T-cell (primary cell): ENCODE measurements at regions not wholly inside any gene's neighbourhood (a gene's known extent, or its start where the extent isn't known, plus 50 kb on each side); places are given as distances from the start of the nearest gene placed in this dataset.

Experiments used
- ATAC-seq, 4 experiments: fragments of 200-7000 bp in 3 of 4; fragments of 150-1000 bp in 1 of 4; cut with Tn5 transposase; replicated peaks in 1 of 4; 1 replicate in 3 of 4; 2 replicates in 1 of 4; pipeline ENCODE4 v1.10.0; 2021; ENCODE audit warnings: moderate library complexity in 3 of 4, mild to moderate bottlenecking in 2 of 4, moderate number of reproducible peaks in 1 of 4
- CTCF ChIA-PET, 2 donors: fragments of 300-600 bp; sonication (Branson Sonifier 250); formaldehyde crosslinking; loops; one replicate each; lab custom pipeline; 2022; ENCODE audit warnings: antibody characterized with exemption in 2 of 2; lab: Charles Lee
- POLR2A ChIA-PET, 2 donors: fragments of 300-600 bp; sonication (Branson Sonifier 250); formaldehyde crosslinking; loops; one replicate each; lab custom pipeline; 2022; ENCODE audit warnings: antibody characterized with exemption in 2 of 2; lab: Charles Lee
- DNase-seq, 35 experiments: peaks; one replicate each; pipeline versions ENCODE4 v3.0.0 to v3.0.0-alpha.2; 2013 to 2023
- H3K27ac ChIP-seq: one replicate; pipeline ENCODE4 v1.5.1; 2013; ENCODE audit warnings: low read length
- H3K27me3 ChIP-seq, 2 experiments: replicated peaks in 1 of 2; 1 replicate in 1 of 2; 2 replicates in 1 of 2; pipeline versions ENCODE4 v1.6.1 to v1.7.0; 2013; ENCODE audit warnings: low read length in 1 of 2, mixed read lengths in 1 of 2; ENCODE audit not compliant: control insufficient read depth in 2 of 2, insufficient read depth in 2 of 2; ENCODE audit errors: extremely low read depth in 1 of 2
- H3K36me3 ChIP-seq, 2 donors: 1 replicate in 1 of 2; 2 replicates in 1 of 2; pipeline versions ENCODE4 v1.6.1 to v1.7.0; 2013; ENCODE audit warnings: low read length in 1 of 2; ENCODE audit not compliant: control insufficient read depth in 2 of 2, insufficient read depth in 1 of 2; ENCODE audit errors: extremely low read depth in 1 of 2
- H3K4me1 ChIP-seq, 2 experiments: 1 replicate in 1 of 2; 2 replicates in 1 of 2; pipeline versions ENCODE4 v1.6.1 to v1.7.0; 2013; ENCODE audit warnings: low read length in 2 of 2, mixed read lengths in 1 of 2; ENCODE audit not compliant: insufficient read depth in 2 of 2, control insufficient read depth in 1 of 2; ENCODE audit errors: extremely low read depth in 1 of 2
- H3K4me3 ChIP-seq, 2 donors: 1 replicate in 1 of 2; 2 replicates in 1 of 2; pipeline versions ENCODE4 v1.5.1 to v1.7.0; 2013; ENCODE audit warnings: mild to moderate bottlenecking in 2 of 2, low read length in 1 of 2, moderate library complexity in 1 of 2; ENCODE audit not compliant: control insufficient read depth in 1 of 2; ENCODE audit errors: extremely low read depth in 1 of 2
- H3K9me3 ChIP-seq: 2 replicates; pipeline ENCODE4 v1.7.0; 2013
- H3K27ac Mint-ChIP-seq, 2 donors: one replicate each; pipeline ENCODE4 v1.8.0; 2020 to 2021; ENCODE audit warnings: mild to moderate bottlenecking in 2 of 2, mixed read lengths in 2 of 2
- H3K27me3 Mint-ChIP-seq, 2 donors: one replicate each; pipeline ENCODE4 v1.8.0; 2021 to 2022; ENCODE audit warnings: mixed read lengths in 2 of 2
- H3K36me3 Mint-ChIP-seq: one replicate; pipeline ENCODE4 v1.8.0; 2021; ENCODE audit warnings: mixed read lengths
- H3K4me1 Mint-ChIP-seq, 3 donors: one replicate each; pipeline ENCODE4 v1.8.0; 2020 to 2022; ENCODE audit warnings: mixed read lengths in 3 of 3, mild to moderate bottlenecking in 1 of 3
- H3K4me3 Mint-ChIP-seq, 3 donors: one replicate each; pipeline ENCODE4 v1.8.0; 2020 to 2022; ENCODE audit warnings: mild to moderate bottlenecking in 3 of 3, mixed read lengths in 3 of 3, moderate library complexity in 3 of 3
- H3K9me3 Mint-ChIP-seq, 3 donors: one replicate each; pipeline ENCODE4 v1.8.0; 2020 to 2022; ENCODE audit warnings: mixed read lengths in 3 of 3
- WGBS: methylation state at CpG from one replicate; pipeline ENCODE4 v1.1.5; 2013; ENCODE audit warnings: missing lambda C conversion rate; ENCODE audit not compliant: insufficient coverage; 5-methylcytosine and 5-hydroxymethylcytosine counted together

- Mint-ChIP-seq H3K9me3 (no peaks in the 10 kb centered on the region), H3K4me1 (peaks cover 9 to 12% (median 12%) of the 10 kb centered on the region in 3 donors)
Measured at GRCh38 chr12:45644541-45644940, 85.0 kb upstream of the ARID2 start.

DNA sequence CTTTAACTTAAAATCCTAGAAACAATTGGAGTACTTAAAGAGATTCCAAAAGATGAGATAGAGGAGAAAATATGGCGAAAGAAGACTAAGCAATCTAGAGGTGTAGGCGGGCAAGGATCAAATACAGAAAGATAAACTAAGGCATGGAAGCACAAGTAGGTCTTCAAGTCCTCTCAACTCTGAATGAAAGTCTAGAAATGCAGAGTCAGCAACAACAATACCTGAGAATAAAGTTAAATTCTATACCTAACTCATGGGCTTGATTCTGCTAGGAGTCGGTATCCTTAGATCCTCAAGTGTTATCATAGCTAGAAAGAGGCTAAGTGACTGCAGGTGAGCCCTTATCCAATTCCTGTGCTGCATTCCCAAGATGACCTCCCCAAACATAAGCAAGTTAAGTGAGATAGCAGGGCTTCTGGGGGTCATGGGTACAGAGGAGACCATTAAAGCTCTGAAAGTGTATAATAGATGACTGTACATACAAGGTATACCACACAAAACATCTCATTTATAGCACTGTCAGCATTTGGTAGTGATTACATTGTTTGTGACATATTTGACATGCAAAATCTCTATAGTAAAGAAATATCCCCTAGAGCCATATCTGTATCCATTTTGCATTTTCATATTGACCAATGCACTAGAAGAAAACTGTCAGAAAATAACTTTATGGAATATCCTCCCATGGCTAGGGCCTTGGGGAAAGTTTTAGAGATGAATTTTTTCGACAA lies 82.5 kb upstream of the ARID2 start:
- Mint-ChIP-seq H3K27ac (no peak overlapping the region), H3K36me3 (no peaks in the 10 kb centered on the region), H3K9me3 (no peaks in the 10 kb centered on the region), H3K4me1 (peaks cover 9 to 12% (median 12%) of the 10 kb centered on the region in 3 donors), H3K27me3 (peaks cover 0 to 12% of the 10 kb centered on the region in 2 donors), H3K4me3 (no peak overlapping the region)
- POLR2A ChIA-PET, result interaction anchor here in 1 of 2 donors (0.6 kb wide), 1 partner anchor 22 kb away, joined by 3 read pairs; no protein-coding TSS in a partner anchor
- H3K36me3 ChIP-seq, result no peaks in the 10 kb centered on the region
- no peak overlapping the region for H3K4me3 ChIP-seq
- H3K27ac ChIP-seq, result no peak overlapping the region
- 96% methylated on average over 3 of the region's 4 CpGs for WGBS
- ATAC-seq, result no peak
- peaks cover 4% of the 10 kb centered on the region in 2 experiments for H3K4me1 ChIP-seq
- CTCF ChIA-PET, result no interaction called here
- DNase-seq, result no peak
- H3K27me3 ChIP-seq, result peaks cover 0 to 7% of the 10 kb centered on the region in 2 experiments
- H3K9me3 ChIP-seq, result no peaks in the 10 kb centered on the region

More at GRCh38 chr12:45644541-45644940, 85.0 kb upstream of the ARID2 start:
- peak in 2 of 35 experiments; percentile 3 to 4 for DNase-seq
- peak in 1 of 4 experiments; percentile 31 for ATAC-seq
- Histone ChIP-seq H3K36me3 (no peaks in the 10 kb centered on the region), H3K4me1 (peaks cover 4% of the 10 kb centered on the region in 2 experiments), H3K27ac (no peak overlapping the region), H3K9me3 (no peaks in the 10 kb centered on the region), H3K4me3 (no peak overlapping the region), H3K27me3 (peaks cover 0 to 4% of the 10 kb centered on the region in 2 experiments)
- no peaks in the 10 kb centered on the region for H3K36me3 Mint-ChIP-seq
- peaks cover 0 to 1% of the 10 kb centered on the region in 2 donors for H3K27me3 Mint-ChIP-seq
- POLR2A ChIA-PET, result interaction anchor here in 1 of 2 donors (0.6 kb wide), 1 partner anchor 89 kb away, joined by 5 read pairs; no protein-coding TSS in a partner anchor
- peak overlapping the region; percentile 7 to 44 for H3K27ac Mint-ChIP-seq
- peak overlapping the region in 1 of 3 donors; percentile 66 for H3K4me3 Mint-ChIP-seq
- CTCF ChIA-PET, result interaction anchor here in 1 of 2 donors (1.5 kb wide), 1 partner anchor 79 kb away, joined by 3 read pairs; no protein-coding TSS in a partner anchor
- WGBS, result 0% methylated on average over 1 of the region's 1 CpG

- ATAC-seq, result no peak
- Histone ChIP-seq H3K27ac (no peak overlapping the region), H3K27me3 (peaks cover 0 to 7% of the 10 kb centered on the region in 2 experiments), H3K4me3 (no peak overlapping the region), H3K4me1 (peaks cover 4% of the 10 kb centered on the region in 2 experiments), H3K36me3 (no peaks in the 10 kb centered on the region), H3K9me3 (no peaks in the 10 kb centered on the region)
- H3K4me3 Mint-ChIP-seq, result no peak overlapping the region
- ChIA-PET CTCF (interaction anchor here (0.9 to 1.1 kb wide), 2 partner anchors 69 to 77 kb away, joined by 3 to 5 read pairs; no protein-coding TSS in a partner anchor), POLR2A (no interaction called here)
- no peak overlapping the region for H3K27ac Mint-ChIP-seq
- H3K4me1 Mint-ChIP-seq, result peaks cover 9 to 12% (median 12%) of the 10 kb centered on the region in 3 donors
- no peaks in the 10 kb centered on the region for H3K9me3 Mint-ChIP-seq
- no peaks in the 10 kb centered on the region for H3K36me3 Mint-ChIP-seq
- H3K27me3 Mint-ChIP-seq, result peaks cover 0 to 12% of the 10 kb centered on the region in 2 donors
- 98% methylated on average over 3 of the region's 3 CpGs for WGBS
- DNase-seq, result no peak
Measured at GRCh38 chr12:45648070-45648469, 81.4 kb upstream of the ARID2 start.

DNA sequence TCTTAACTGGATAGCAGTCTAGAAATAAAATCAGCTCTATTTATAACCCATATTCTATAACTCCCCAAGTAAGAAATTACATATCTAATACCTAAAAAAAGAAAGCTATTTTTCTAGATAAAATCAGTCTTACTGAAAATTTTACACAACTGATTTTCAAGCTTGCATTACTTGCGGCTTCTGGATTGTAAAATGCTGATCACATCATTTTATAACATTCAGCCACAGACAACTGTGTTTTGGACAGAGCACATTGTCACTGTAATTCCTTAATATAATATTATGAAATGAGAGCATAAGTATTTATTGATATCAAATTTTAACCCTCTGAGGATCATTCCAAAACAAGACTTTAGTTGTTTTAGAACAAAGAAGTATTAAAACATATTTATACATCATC lies 78.5 kb upstream of the ARID2 start:
- Histone ChIP-seq H3K4me3 (no peak overlapping the region), H3K27ac (no peak overlapping the region), H3K9me3 (no peaks in the 10 kb centered on the region), H3K4me1 (peaks cover 0 to 2% of the 10 kb centered on the region in 2 experiments), H3K27me3 (peaks cover 0 to 7% of the 10 kb centered on the region in 2 experiments), H3K36me3 (no peaks in the 10 kb centered on the region)
- H3K4me1 Mint-ChIP-seq, result peaks cover 2 to 5% (median 5%) of the 10 kb centered on the region in 3 donors
- WGBS, result no CpG with 5 or more reads among the region's 1 CpG
- CTCF ChIA-PET, result interaction anchor here in 1 of 2 donors (0.5 to 2.3 kb wide), 6 partner anchors 23 to 1030 kb away, joined by 3 to 10 read pairs (median 4); no protein-coding TSS in a partner anchor
- H3K36me3 Mint-ChIP-seq, result no peaks in the 10 kb centered on the region
- H3K27ac Mint-ChIP-seq, result no peak overlapping the region
- H3K4me3 Mint-ChIP-seq, result no peak overlapping the region
- DNase-seq, result no peak
- POLR2A ChIA-PET, result interaction anchor here (0.6 to 0.8 kb wide), 3 partner anchors 42 to 445 kb away, joined by 3 to 7 read pairs (median 4); no protein-coding TSS in a partner anchor
- no peak for ATAC-seq
- H3K9me3 Mint-ChIP-seq, result no peaks in the 10 kb centered on the region
- H3K27me3 Mint-ChIP-seq, result peaks cover 0 to 12% of the 10 kb centered on the region in 2 donors

DNA sequence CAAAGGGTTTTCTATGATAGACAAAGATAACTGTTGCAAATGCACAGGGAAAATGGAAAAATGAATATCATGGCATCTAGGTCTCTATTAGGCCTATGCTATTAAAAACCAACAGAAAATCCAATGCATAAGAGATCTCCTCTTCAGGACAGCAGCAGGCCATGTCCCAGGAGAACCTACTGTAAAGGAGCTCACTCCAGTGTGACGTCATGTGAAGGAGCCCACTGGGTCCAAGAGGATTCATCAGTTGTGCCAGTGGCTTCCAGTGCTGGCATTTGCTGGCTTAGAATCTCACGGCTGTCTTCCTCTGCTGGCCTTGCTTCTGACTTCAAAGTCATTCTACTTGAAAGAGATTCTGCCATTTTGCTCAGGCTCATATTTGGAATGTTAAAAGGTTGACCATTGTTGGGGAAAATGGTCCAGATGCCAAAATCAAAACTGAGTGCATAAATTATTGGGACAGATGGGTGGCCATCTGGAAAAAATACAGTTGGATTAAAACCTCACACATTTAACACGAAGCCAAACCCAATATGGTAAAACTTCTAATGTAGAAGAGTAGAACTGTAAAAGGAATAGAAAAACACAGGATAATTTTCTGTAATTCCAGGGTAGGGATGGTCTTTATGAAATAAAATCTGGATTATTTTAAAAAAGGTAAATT lies 75.4 kb upstream of the ARID2 start:
- no peak overlapping the region for H3K27ac Mint-ChIP-seq
- no peaks in the 10 kb centered on the region for H3K9me3 Mint-ChIP-seq
- Histone ChIP-seq H3K4me1 (peaks cover 0 to 2% of the 10 kb centered on the region in 2 experiments), H3K9me3 (no peaks in the 10 kb centered on the region), H3K27ac (no peak overlapping the region), H3K27me3 (peaks cover 0 to 6% of the 10 kb centered on the region in 2 experiments), H3K36me3 (no peaks in the 10 kb centered on the region), H3K4me3 (no peak overlapping the region)
- ATAC-seq (no peak), DNase-seq (no peak)
- H3K27me3 Mint-ChIP-seq, result peaks cover 0 to 17% of the 10 kb centered on the region in 2 donors
- no peaks in the 10 kb centered on the region for H3K36me3 Mint-ChIP-seq
- peaks cover 2 to 5% (median 5%) of the 10 kb centered on the region in 3 donors for H3K4me1 Mint-ChIP-seq
- ChIA-PET CTCF (interaction anchor here (1.0 to 4.1 kb wide), 6 partner anchors 16 to 110 kb away, joined by 3 to 61 read pairs (median 8); no protein-coding TSS in a partner anchor), POLR2A (interaction anchor here (0.6 to 0.8 kb wide), 4 partner anchors 39 to 270 kb away, joined by 3 to 4 read pairs (median 3); no protein-coding TSS in a partner anchor)
- no peak overlapping the region for H3K4me3 Mint-ChIP-seq
- WGBS, result 95% methylated on average over 2 of the region's 3 CpGs

DNA sequence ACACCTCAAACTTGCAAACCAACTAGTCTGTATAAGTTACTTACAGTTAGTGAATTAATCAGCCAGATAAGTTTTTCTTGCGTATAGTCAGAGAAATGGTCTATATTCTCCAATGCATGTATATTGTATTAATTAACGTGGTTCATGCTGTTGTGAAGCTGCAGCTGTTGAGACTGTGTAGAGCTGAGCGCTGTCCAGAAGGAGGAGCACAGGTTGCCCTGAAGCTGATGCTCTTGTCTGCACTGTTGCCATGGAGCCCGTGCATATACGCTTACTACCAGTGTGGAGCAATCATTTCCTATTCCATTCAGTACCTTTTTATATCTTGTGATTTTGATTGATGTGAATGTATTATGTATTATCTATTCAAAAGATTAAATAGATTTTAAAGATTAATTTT lies 74.3 kb upstream of the ARID2 start:
- Mint-ChIP-seq H3K36me3 (no peaks in the 10 kb centered on the region), H3K9me3 (no peaks in the 10 kb centered on the region), H3K27ac (no peak overlapping the region), H3K4me3 (no peak overlapping the region), H3K4me1 (peaks cover 2 to 5% (median 5%) of the 10 kb centered on the region in 3 donors), H3K27me3 (peaks cover 0 to 10% of the 10 kb centered on the region in 2 donors)
- POLR2A ChIA-PET, result interaction anchor here (0.5 to 1.5 kb wide), 6 partner anchors 15 to 1424 kb away, joined by 3 to 4 read pairs (median 3); partner anchors contain the start of gene PCED1B (in 1 of the 2)
- Histone ChIP-seq H3K4me3 (no peak overlapping the region), H3K9me3 (no peaks in the 10 kb centered on the region), H3K4me1 (peaks cover 0 to 2% of the 10 kb centered on the region in 2 experiments), H3K27me3 (peaks cover 0 to 6% of the 10 kb centered on the region in 2 experiments), H3K27ac (no peak overlapping the region), H3K36me3 (no peaks in the 10 kb centered on the region)
- WGBS, result no CpG with 5 or more reads among the region's 5 CpGs
- CTCF ChIA-PET, result interaction anchor here (0.9 to 4.1 kb wide), 12 partner anchors 14 to 111 kb away, joined by 3 to 61 read pairs (median 4); no protein-coding TSS in a partner anchor
- ATAC-seq (peak; percentile 99 to 100 (median 100)), DNase-seq (peak; percentile 11 to 80 (median 67))
